ENCODE measurements at regions not wholly inside any gene's neighbourhood (a gene's known extent, or its start where the extent isn't known, plus 50 kb on each side); places are given as distances from the start of the nearest gene placed in this dataset.

DNA sequence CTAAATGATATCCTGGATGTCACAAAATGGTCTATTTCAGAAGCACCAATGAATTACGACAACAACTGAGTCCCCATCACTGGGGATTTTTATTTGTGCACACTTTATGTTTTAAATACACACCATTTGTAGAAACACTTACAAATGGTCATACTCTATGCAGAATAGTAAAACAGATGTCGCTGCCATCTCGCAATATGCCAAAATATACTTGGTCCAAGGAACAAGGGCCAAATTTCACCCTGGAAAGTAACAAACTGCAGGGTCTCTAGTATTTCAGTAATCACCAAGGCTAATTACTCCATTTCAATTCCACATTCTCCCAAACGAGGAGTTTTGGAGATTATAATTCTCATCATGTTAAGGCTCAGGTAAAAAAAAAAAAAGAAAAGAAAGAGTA is 215.2 kb downstream of the LMBRD1 start:
- WGBS, 2 experiments (ENCODE audit: extremely low coverage in 1 of 2, insufficient coverage in 1 of 2, insufficient read length in 1 of 2, insufficient replicate concordance in 2 of 2, low coverage in 1 of 2, low lambda C conversion rate in 2 of 2, missing lambda C conversion rate in 1 of 2), result 89% methylated on average over 4 of the region's 4 CpGs; no CpG with 5 or more reads in 1 of the 2 experiments
- CTCF ChIA-PET (ENCODE audit: partially characterized antibody), result no interaction called here

More for the DNA sequence above, 215.2 kb downstream of the LMBRD1 start:
- H2AFZ ChIP-seq (ENCODE audit: low read length), result no peak overlapping the region
- H4K8ac ChIP-seq (ENCODE audit: extremely low read depth, insufficient read depth, low read length), result no peak overlapping the region
- no peak for DNase-seq (ENCODE audit: low read depth in 1 of 2, low spot score in 2 of 2)
- no peak overlapping the region for H3K4me3 ChIP-seq (ENCODE audit: extremely low read depth in 1 of 4, insufficient read depth in 2 of 4, low read depth in 3 of 4, low read length in 4 of 4)
- H4K91ac ChIP-seq (replicated peaks; ENCODE audit: insufficient read length, low read length), result no peak overlapping the region
- no peak overlapping the region for H2BK5ac ChIP-seq (ENCODE audit: low read depth, low read length)
- POLR2A ChIA-PET (ENCODE audit: partially characterized antibody), result no interaction called here
- H3K36me3 ChIP-seq (ENCODE audit: control insufficient read depth in 2 of 4, insufficient read depth in 4 of 4, low read length in 3 of 4), result no peaks in the 10 kb centered on the region
- no peak overlapping the region for H3K9ac ChIP-seq (replicated peaks in 1 of 4; ENCODE audit: extremely low read depth in 1 of 4, low read depth in 3 of 4, low read length in 3 of 4)
- no peak overlapping the region for H2BK15ac ChIP-seq (ENCODE audit: low read length)
- H3K27me3 ChIP-seq (replicated peaks in 1 of 4; ENCODE audit: control insufficient read depth in 3 of 4, extremely low read depth in 1 of 4, insufficient read depth in 3 of 4, low read length in 3 of 4), result no peaks in the 10 kb centered on the region
- H3K4me2 ChIP-seq (ENCODE audit: insufficient read depth in 1 of 2, low read depth in 2 of 2, low read length in 2 of 2), result no peak overlapping the region
- no peak overlapping the region for H3K23ac ChIP-seq (ENCODE audit: insufficient read length)
- H3K56ac ChIP-seq (replicated peaks; ENCODE audit: insufficient read length, low read depth, low read length), result no peak overlapping the region
- no peaks in the 10 kb centered on the region for H3K9me3 ChIP-seq (ENCODE audit: insufficient read depth in 2 of 2, low read depth in 1 of 2, low read length in 1 of 2)
- no peak overlapping the region for H3K18ac ChIP-seq (ENCODE audit: extremely low read depth, low read length)
- H3K79me2 ChIP-seq (ENCODE audit: control insufficient read depth in 1 of 2, insufficient read depth in 2 of 2, low read length in 2 of 2), result no peaks in the 10 kb centered on the region
- no peaks in the 10 kb centered on the region for H3K4me1 ChIP-seq (replicated peaks in 1 of 4; ENCODE audit: control insufficient read depth in 3 of 4, insufficient read depth in 4 of 4, low read length in 3 of 4)
- H2BK12ac ChIP-seq (ENCODE audit: low read depth, low read length), result no peak overlapping the region
- TF ChIP-seq KDM5A (IDR thresholded peaks at IDR 0.05; ENCODE audit: low read length) (no peak), RAD21 (IDR thresholded peaks at IDR 0.05 in 1 of 2, conservative IDR thresholded peaks at IDR 0.05 in 1 of 2; ENCODE audit: low read depth in 2 of 2, low read length in 2 of 2) (no peak), POLR2A (IDR thresholded peaks at IDR 0.05; ENCODE audit: control extremely low read depth in 1 of 2, low read depth in 2 of 2, low read length in 2 of 2) (no peak), RBBP5 (IDR thresholded peaks at IDR 0.05; ENCODE audit: borderline replicate concordance, low read depth, low read length) (no peak), SIRT6 (IDR thresholded peaks at IDR 0.05; ENCODE audit: low read length) (no peak), TEAD4 (IDR thresholded peaks at IDR 0.05; ENCODE audit: low read depth, low read length) (no peak), TAF1 (IDR thresholded peaks at IDR 0.05; ENCODE audit: low read depth, low read length) (no peak), HDAC2 (IDR thresholded peaks at IDR 0.05; ENCODE audit: borderline replicate concordance in 1 of 2, low read depth in 2 of 2, low read length in 2 of 2) (no peak), YY1 (IDR thresholded peaks at IDR 0.05; ENCODE audit: low read depth, low read length) (no peak)
- TF ChIP-seq, protein P1, sequence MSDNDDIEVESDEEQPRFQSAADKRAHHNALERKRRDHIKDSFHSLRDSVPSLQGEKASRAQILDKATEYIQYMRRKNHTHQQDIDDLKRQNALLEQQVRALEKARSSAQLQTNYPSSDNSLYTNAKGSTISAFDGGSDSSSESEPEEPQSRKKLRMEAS (IDR thresholded peaks at IDR 0.05), result no peak
- no peaks in the 10 kb centered on the region for H3K23me2 ChIP-seq (ENCODE audit: low read depth, low read length)
- no peak overlapping the region for H3K4ac ChIP-seq (replicated peaks; ENCODE audit: insufficient read length, low read depth, low read length)
- no peak overlapping the region for H3K27ac ChIP-seq (ENCODE audit: low read depth, low read length)
- H4K20me1 ChIP-seq (replicated peaks in 1 of 2; ENCODE audit: control insufficient read depth in 1 of 2, insufficient read depth in 2 of 2, low read length in 2 of 2), result no peaks in the 10 kb centered on the region
- FAIRE-seq, result no peak
- no peaks in the 10 kb centered on the region for H3K79me1 ChIP-seq (ENCODE audit: low read depth, low read length)
- H2BK120ac ChIP-seq (replicated peaks; ENCODE audit: low read depth, low read length), result no peak overlapping the region
- H3K14ac ChIP-seq (ENCODE audit: insufficient read length), result no peak overlapping the region
- no peak overlapping the region for H2AK5ac ChIP-seq (ENCODE audit: low read depth, low read length)
- H4K5ac ChIP-seq (ENCODE audit: insufficient read length, low read depth, low read length), result no peak overlapping the region
- no peak overlapping the region for H2BK20ac ChIP-seq (ENCODE audit: low read length)
